ENCODE measurements at regions not wholly inside any gene's neighbourhood (a gene's known extent, or its start where the extent isn't known, plus 50 kb on each side); places are given as distances from the start of the nearest gene placed in this dataset.

GRCh38 chr2:67877301-67877700 is 185.5 kb downstream of the C1D start:
- DNase-seq (ENCODE audit: low spot score), result peak; percentile 8
- no peaks in the 10 kb centered on the region for H3K9me3 Mint-ChIP-seq

DNA sequence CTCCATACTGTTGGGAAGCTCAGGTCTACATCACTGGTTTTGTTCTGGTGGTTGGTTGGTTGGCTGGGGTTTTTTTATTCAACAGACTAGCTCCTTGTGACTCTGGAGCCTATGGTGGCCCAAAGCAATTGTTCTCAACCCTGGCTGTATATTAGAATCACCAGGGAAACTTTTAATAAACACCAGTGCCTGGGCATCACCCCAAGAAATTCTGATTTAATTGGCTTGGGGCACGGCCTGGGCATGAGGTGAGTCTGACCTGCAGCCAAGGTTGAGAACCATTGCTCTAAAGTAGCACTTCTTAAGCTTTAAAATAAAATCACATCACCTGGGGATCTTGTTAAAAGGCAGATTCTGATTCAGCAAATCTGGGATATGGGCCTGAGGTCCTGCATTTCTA is 184.1 kb downstream of the C1D start:
- no peak overlapping the region for H3K27ac ChIP-seq (ENCODE audit: low read depth)
- H3K4me3 ChIP-seq, result no peak overlapping the region
- H3F3A ChIP-seq (replicated peaks; ENCODE audit: low read depth), result no peaks in the 10 kb centered on the region
- H3K4me1 ChIP-seq (ENCODE audit: insufficient read depth), result 0 out of 2 replicates have a peak, but pooled peaks cover 3% of the 10 kb centered on the region
- no peaks in the 10 kb centered on the region for H4K20me1 ChIP-seq (replicated peaks; ENCODE audit: insufficient read depth)
- ATAC-seq (no peak), DNase-seq (ENCODE audit: low spot score) (no peak)
- peaks cover 9% of the 10 kb centered on the region; the same call in 2 of the 3 replicates for H3K4me1 Mint-ChIP-seq
- no peak overlapping the region for H3K4me2 ChIP-seq
- H3K4me3 Mint-ChIP-seq, result no peak overlapping the region
- no peaks in the 10 kb centered on the region for H3K27me3 Mint-ChIP-seq (ENCODE audit: insufficient read depth, low read depth, poor library complexity)
- no peak overlapping the region for H3K27ac Mint-ChIP-seq
- no peaks in the 10 kb centered on the region for H3K79me2 ChIP-seq (replicated peaks; ENCODE audit: insufficient read depth)
- no peak overlapping the region for H2AFZ ChIP-seq
- no peaks in the 10 kb centered on the region for H3K9me3 Mint-ChIP-seq
- no peaks in the 10 kb centered on the region for H3K36me3 ChIP-seq (ENCODE audit: insufficient read depth)
- no peaks in the 10 kb centered on the region for H3K9me2 ChIP-seq (ENCODE audit: insufficient read depth)
- no peaks in the 10 kb centered on the region for H3K36me3 Mint-ChIP-seq (ENCODE audit: low read depth)
- H3K27me3 ChIP-seq (ENCODE audit: insufficient read depth), result no peaks in the 10 kb centered on the region
- TF ChIP-seq STAT1 (IDR thresholded peaks at IDR 0.05; ENCODE audit: unreplicated experiment) (no peak), CTCF (conservative IDR thresholded peaks at IDR 0.05; ENCODE audit: low read depth in 2 of 2) (no peak), ZNF331 (CRISPR knock-in tag; IDR thresholded peaks at IDR 0.05; ENCODE audit: low read depth) (no peak), ZNF462 (CRISPR knock-in tag; IDR thresholded peaks at IDR 0.05) (no peak), EZH2phosphoT487 (IDR thresholded peaks at IDR 0.05; ENCODE audit: unreplicated experiment) (no peak), POLR2AphosphoS5 (IDR thresholded peaks at IDR 0.05; ENCODE audit: low read depth) (no peak), NANOG (IDR thresholded peaks at IDR 0.05; ENCODE audit: borderline replicate concordance) (no peak)

More at GRCh38 chr2:67877301-67877700, 185.5 kb downstream of the C1D start:
- Histone ChIP-seq H3K4me1 (ENCODE audit: insufficient read depth) (0 out of 2 replicates have a peak, but pooled peaks cover 3% of the 10 kb centered on the region), H3K9me2 (ENCODE audit: insufficient read depth) (0 out of 2 replicates have a peak, but pooled peaks cover 4% of the 10 kb centered on the region), H3K4me2 (no peak overlapping the region), H3F3A (replicated peaks; ENCODE audit: low read depth) (no peaks in the 10 kb centered on the region), H3K27ac (ENCODE audit: low read depth) (no peak overlapping the region), H4K20me1 (replicated peaks; ENCODE audit: insufficient read depth) (no peaks in the 10 kb centered on the region), H3K36me3 (ENCODE audit: insufficient read depth) (no peaks in the 10 kb centered on the region; the same call in 1 of the 2 replicates), H3K4me3 (no peak overlapping the region), H2AFZ (peak overlapping the region; percentile 69; the same call in 1 of the 2 replicates), H3K79me2 (replicated peaks; ENCODE audit: insufficient read depth) (no peaks in the 10 kb centered on the region), H3K27me3 (ENCODE audit: insufficient read depth) (no peaks in the 10 kb centered on the region)
- peak; percentile 69 for ATAC-seq
- Mint-ChIP-seq H3K4me1 (peaks cover 14% of the 10 kb centered on the region), H3K36me3 (ENCODE audit: low read depth) (no peaks in the 10 kb centered on the region; the same call in 2 of the 3 replicates), H3K4me3 (no peak overlapping the region), H3K27me3 (ENCODE audit: insufficient read depth, low read depth, poor library complexity) (no peaks in the 10 kb centered on the region), H3K27ac (no peak overlapping the region)
- no peak for TF ChIP-seq JUNB (IDR thresholded peaks at IDR 0.05; ENCODE audit: unreplicated experiment)
- no peak for TF ChIP-seq STAT1 (IDR thresholded peaks at IDR 0.05; ENCODE audit: unreplicated experiment)
- TF ChIP-seq, protein P1, sequence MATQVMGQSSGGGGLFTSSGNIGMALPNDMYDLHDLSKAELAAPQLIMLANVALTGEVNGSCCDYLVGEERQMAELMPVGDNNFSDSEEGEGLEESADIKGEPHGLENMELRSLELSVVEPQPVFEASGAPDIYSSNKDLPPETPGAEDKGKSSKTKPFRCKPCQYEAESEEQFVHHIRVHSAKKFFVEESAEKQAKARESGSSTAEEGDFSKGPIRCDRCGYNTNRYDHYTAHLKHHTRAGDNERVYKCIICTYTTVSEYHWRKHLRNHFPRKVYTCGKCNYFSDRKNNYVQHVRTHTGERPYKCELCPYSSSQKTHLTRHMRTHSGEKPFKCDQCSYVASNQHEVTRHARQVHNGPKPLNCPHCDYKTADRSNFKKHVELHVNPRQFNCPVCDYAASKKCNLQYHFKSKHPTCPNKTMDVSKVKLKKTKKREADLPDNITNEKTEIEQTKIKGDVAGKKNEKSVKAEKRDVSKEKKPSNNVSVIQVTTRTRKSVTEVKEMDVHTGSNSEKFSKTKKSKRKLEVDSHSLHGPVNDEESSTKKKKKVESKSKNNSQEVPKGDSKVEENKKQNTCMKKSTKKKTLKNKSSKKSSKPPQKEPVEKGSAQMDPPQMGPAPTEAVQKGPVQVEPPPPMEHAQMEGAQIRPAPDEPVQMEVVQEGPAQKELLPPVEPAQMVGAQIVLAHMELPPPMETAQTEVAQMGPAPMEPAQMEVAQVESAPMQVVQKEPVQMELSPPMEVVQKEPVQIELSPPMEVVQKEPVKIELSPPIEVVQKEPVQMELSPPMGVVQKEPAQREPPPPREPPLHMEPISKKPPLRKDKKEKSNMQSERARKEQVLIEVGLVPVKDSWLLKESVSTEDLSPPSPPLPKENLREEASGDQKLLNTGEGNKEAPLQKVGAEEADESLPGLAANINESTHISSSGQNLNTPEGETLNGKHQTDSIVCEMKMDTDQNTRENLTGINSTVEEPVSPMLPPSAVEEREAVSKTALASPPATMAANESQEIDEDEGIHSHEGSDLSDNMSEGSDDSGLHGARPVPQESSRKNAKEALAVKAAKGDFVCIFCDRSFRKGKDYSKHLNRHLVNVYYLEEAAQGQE (IDR thresholded peaks at IDR 0.05; ENCODE audit: unreplicated experiment), result no peak
- TF ChIP-seq ZNF331 (CRISPR knock-in tag; IDR thresholded peaks at IDR 0.05; ENCODE audit: low read depth), result no peak
